Omental fat pad (tissue), 3 donors: ENCODE measurements at regions not wholly inside any gene's neighbourhood (a gene's known extent, or its start where the extent isn't known, plus 50 kb on each side); places are given as distances from the start of the nearest gene placed in this dataset.
"Not testable (repeated sequence)": the region's sequence is repeated elsewhere in the genome, so short reads cannot be mapped to it uniquely, and the experiment has no call there.

Experiments
- ATAC-seq: fragments of 150-250 bp; one replicate; pipeline ENCODE4 v1.9.1; 2016; ENCODE audit warnings: mild to moderate bottlenecking, moderate library complexity; ENCODE audit not compliant: low FRiP score
- DNase-seq: peaks from one replicate; pipeline ENCODE4 v3.0.0-alpha.2; 2019; ENCODE audit warnings: low spot score
- CTCF ChIP-seq, 3 donors: fragments of 450-650 bp; IDR thresholded peaks; one replicate each; pipeline ENCODE4 v1.5.1; 2016 to 2017; ENCODE audit warnings: antibody characterized with exemption in 3 of 3, mild to moderate bottlenecking in 3 of 3, moderate library complexity in 2 of 3

DNA sequence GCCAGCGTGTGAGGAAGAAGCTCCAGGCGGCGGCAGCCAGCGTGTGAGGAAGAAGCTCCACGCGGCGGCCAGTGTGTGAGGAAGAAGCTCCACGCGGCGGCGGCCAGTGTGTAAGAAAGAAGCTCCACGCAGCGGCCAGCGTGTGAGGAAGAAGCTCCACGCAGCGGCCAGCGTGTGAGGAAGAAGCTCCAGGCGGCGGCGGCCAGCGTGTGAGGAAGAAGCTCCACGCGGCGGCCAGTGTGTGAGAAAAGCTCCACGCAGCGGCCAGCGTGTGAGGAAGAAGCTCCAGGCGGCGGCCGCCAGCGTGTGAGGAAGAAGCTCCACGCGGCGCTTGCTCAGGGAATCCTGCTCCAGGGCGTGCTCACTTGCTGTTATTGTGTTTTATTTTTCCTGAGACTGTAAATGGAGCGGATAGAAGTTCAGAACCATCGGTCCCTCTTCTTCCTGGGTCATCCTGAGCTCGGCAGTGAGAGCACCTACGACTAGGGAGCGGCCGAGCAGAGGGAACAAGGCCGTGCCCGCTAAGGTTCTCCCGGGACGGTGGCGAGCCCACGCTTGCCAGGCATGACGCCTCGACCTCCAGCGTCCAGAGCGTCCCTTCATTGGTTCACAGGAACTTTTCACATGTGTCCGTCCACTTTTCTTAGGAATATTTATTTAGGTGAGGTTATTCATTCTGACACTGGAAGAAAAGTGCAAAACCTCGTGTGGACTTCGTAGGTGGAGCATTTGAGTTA is 94.2 kb downstream of the TMEM18 start:
- TF ChIP-seq CTCF (IDR thresholded peaks at IDR 0.05): no peak
- DNase-seq (no peak), ATAC-seq (no peak)

DNA sequence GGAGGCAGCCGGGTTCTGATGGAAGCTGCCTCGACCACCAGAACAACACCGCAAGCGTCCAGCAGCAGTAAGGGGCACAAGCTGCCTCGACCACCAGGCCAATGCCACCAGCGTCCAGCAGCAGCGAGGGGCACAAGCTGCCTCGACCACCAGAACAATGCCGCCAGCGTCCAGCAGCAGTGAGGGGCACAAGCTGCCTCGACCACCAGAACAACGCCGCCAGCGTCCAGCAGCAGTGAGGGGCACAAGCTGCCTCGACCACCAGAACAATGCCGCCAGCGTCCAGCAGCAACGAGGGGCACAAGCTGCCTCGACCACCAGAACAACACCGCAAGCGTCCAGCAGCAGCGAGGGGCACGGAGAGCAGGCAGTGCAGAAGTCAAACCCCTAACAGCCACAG is 94.9 kb downstream of the TMEM18 start:
- ATAC-seq, DNase-seq: not testable (repeated sequence)

DNA sequence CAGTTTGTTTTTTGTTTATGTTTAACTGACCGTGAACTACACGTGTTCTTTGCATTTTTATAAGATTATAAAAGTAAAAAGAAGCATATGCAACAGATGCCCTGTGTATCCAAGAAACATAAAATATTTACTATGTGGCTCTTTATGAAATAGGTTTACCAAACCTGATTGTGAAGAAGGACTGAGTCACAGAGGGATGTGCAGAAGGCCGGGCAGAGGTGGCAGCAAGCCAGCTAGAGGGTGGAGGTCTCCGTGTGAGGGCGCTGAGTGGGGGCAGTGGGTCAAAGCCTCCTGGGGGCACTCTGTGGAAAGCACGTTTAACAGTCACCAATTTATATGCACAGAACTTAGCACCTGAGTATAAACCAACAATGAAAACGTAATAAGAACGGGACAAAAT is 97.2 kb downstream of the TMEM18 start:
- TF ChIP-seq CTCF (IDR thresholded peaks at IDR 0.05): no peak
- ATAC-seq (no peak), DNase-seq (no peak)

- no peak for TF ChIP-seq CTCF (IDR thresholded peaks at IDR 0.05)
- ATAC-seq (no peak), DNase-seq (no peak)
Observed at GRCh38 chr2:579351-579886, 97.8 kb downstream of the TMEM18 start.

DNA sequence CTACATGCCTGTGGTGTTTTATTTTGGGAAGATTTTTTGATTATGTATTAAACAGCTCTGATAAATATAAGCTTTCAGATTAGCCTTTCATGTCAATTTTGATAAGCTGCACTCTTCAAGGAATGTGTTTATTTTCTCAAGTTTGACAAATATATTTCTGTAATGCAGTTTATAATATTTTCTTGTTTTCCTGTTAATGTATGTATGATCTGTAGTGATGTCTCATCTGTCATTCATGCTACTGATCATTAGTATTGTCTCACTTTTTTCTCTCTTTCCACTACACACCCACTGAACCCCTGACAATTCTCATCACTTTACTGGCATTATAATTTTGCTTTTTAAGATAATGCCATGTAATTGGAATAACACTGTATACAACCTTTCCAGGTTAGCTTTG is 100.9 kb downstream of the TMEM18 start:
- TF ChIP-seq CTCF (IDR thresholded peaks at IDR 0.05): no peak
- no peak for DNase-seq
- ATAC-seq: no peak

- DNase-seq (no peak), ATAC-seq (no peak)
- TF ChIP-seq CTCF (IDR thresholded peaks at IDR 0.05): no peak
Observed at GRCh38 chr2:575727-576236, 101.4 kb downstream of the TMEM18 start.

GRCh38 chr2:575030-575726 is 102.0 kb downstream of the TMEM18 start:
- DNase-seq (no peak), ATAC-seq (no peak)
- TF ChIP-seq CTCF (IDR thresholded peaks at IDR 0.05): no peak
